IMR-90 (cell line): ENCODE measurements at regions not wholly inside any gene's neighbourhood (a gene's known extent, or its start where the extent isn't known, plus 50 kb on each side); places are given as distances from the start of the nearest gene placed in this dataset.

Source experiments
- ATAC-seq: fragments of 200-7000 bp; cut with Tn5 transposase; 2 replicates; pipeline ENCODE4 v1.9.1; 2020; ENCODE audit warnings: low read depth, mild to moderate bottlenecking, moderate library complexity
- BruUV-seq: library from RNA; stranded (reverse); fragments of 400-500 nt; replicated peaks from 2 replicates; lab custom pipeline; 2021; lab: Mats Ljungman, UMichigan
- CTCF ChIA-PET: fragments of 300-600 bp; formaldehyde crosslinking; extraction: SDS; loops from one replicate; lab custom pipeline; 2021; ENCODE audit warnings: antibody characterized with exemption; lab: Yijun Ruan, JAX
- POLR2A ChIA-PET: fragments of 300-600 bp; sonication (Branson Sonifier 250); formaldehyde crosslinking; loops from one replicate; lab custom pipeline; 2022; ENCODE audit warnings: antibody characterized with exemption; ENCODE audit not compliant: unreplicated experiment; lab: Charles Lee
- DNase-seq: peaks from one replicate; pipeline ENCODE4 v3.0.0; 2013
- H2AFZ ChIP-seq: replicated peaks from 2 replicates; pipeline ENCODE3; 2013; ENCODE audit warnings: low read length, mild to moderate bottlenecking; ENCODE audit not compliant: poor library complexity
- H2AK5ac ChIP-seq: 2 replicates; pipeline ENCODE4 v1.6.1; 2013; ENCODE audit warnings: low read depth, low read length, inconsistent platforms
- H2AK9ac ChIP-seq: replicated peaks from 2 replicates; pipeline ENCODE3; 2013; ENCODE audit warnings: mild to moderate bottlenecking, low read depth, low read length, moderate library complexity; ENCODE audit not compliant: poor library complexity
- H2BK120ac ChIP-seq: 2 replicates; pipeline ENCODE4 v1.6.1; 2013; ENCODE audit warnings: low read depth, low read length, inconsistent platforms
- H2BK15ac ChIP-seq: 3 replicates; pipeline ENCODE4 v1.6.1; 2013; ENCODE audit warnings: low read depth, low read length, inconsistent platforms
- H2BK20ac ChIP-seq: 2 replicates; pipeline ENCODE4 v1.6.1; 2013; ENCODE audit warnings: low read depth, mild to moderate bottlenecking, inconsistent platforms, low read length, moderate library complexity
- H2BK5ac ChIP-seq: 2 replicates; pipeline ENCODE4 v1.6.1; 2013; ENCODE audit warnings: mild to moderate bottlenecking, low read depth, low read length, inconsistent platforms; ENCODE audit not compliant: poor library complexity, severe bottlenecking
- H3K14ac ChIP-seq: replicated peaks from 2 replicates; pipeline ENCODE4 v1.6.1; 2013; ENCODE audit warnings: low read depth, low read length, inconsistent platforms
- H3K18ac ChIP-seq: 2 replicates; pipeline ENCODE4 v1.6.1; 2013; ENCODE audit warnings: low read depth, low read length, control low read depth
- H3K23ac ChIP-seq: 2 replicates; pipeline ENCODE4 v1.6.1; 2013; ENCODE audit warnings: low read depth, low read length, inconsistent platforms
- H3K27ac ChIP-seq: 2 replicates; pipeline ENCODE4 v1.5.1; 2013; ENCODE audit warnings: mild to moderate bottlenecking, control low read depth, low read length; ENCODE audit not compliant: insufficient read depth
- H3K27me3 ChIP-seq: 2 replicates; pipeline ENCODE4 v1.6.1; 2013; ENCODE audit warnings: low read length; ENCODE audit not compliant: control insufficient read depth, insufficient read depth
- H3K36me3 ChIP-seq: 2 replicates; pipeline ENCODE4 v1.6.1; 2013; ENCODE audit warnings: low read length, mixed read lengths; ENCODE audit not compliant: control insufficient read depth, insufficient read depth
- H3K4ac ChIP-seq: 2 replicates; pipeline ENCODE4 v1.6.1; 2013; ENCODE audit warnings: low read depth, low read length, inconsistent platforms
- H3K4me1 ChIP-seq: 2 replicates; pipeline ENCODE4 v1.6.1; 2013; ENCODE audit warnings: low read length, mixed read lengths; ENCODE audit not compliant: control insufficient read depth, insufficient read depth
- H3K4me2 ChIP-seq: 2 replicates; pipeline ENCODE4 v1.6.1; 2013; ENCODE audit warnings: low read depth, mild to moderate bottlenecking, control low read depth, low read length, moderate library complexity
- H3K4me3 ChIP-seq: 2 replicates; pipeline ENCODE4 v1.5.1; 2013; ENCODE audit warnings: low read depth, mild to moderate bottlenecking, control low read depth, low read length, moderate library complexity; ENCODE audit not compliant: insufficient read depth
- H3K56ac ChIP-seq: 2 replicates; pipeline ENCODE4 v1.6.1; 2013; ENCODE audit warnings: low read length, inconsistent platforms; ENCODE audit not compliant: insufficient read depth; ENCODE audit errors: extremely low read depth
- H3K79me1 ChIP-seq, 2 experiments: 2 replicates each; pipeline ENCODE4 v1.6.1; 2013; ENCODE audit warnings: low read length in 2 of 2, inconsistent platforms in 1 of 2, low read depth in 1 of 2
- H3K9ac ChIP-seq: 2 replicates; pipeline ENCODE4 v1.6.1; 2013; ENCODE audit warnings: low read depth, low read length, control low read depth
- H3K9me1 ChIP-seq: 2 replicates; pipeline ENCODE4 v1.6.1; 2013; ENCODE audit warnings: low read length, inconsistent platforms; ENCODE audit not compliant: insufficient read depth
- H3K9me3 ChIP-seq: 2 replicates; pipeline ENCODE4 v1.6.1; 2013; ENCODE audit warnings: low read length; ENCODE audit not compliant: control insufficient read depth, insufficient read depth
- H4K20me1 ChIP-seq: 2 replicates; pipeline ENCODE4 v1.6.1; 2013; ENCODE audit warnings: low read length, inconsistent platforms; ENCODE audit not compliant: insufficient read depth
- H4K5ac ChIP-seq: 2 replicates; pipeline ENCODE4 v1.6.1; 2013; ENCODE audit warnings: mild to moderate bottlenecking, low read depth, low read length, control low read depth
- H4K8ac ChIP-seq, 2 experiments: 2 replicates each; pipeline ENCODE4 v1.6.1; 2013; ENCODE audit warnings: low read depth in 2 of 2, low read length in 2 of 2, control low read depth in 1 of 2, inconsistent platforms in 1 of 2
- H4K91ac ChIP-seq: 2 replicates; pipeline ENCODE4 v1.6.1; 2013; ENCODE audit warnings: low read depth, low read length, inconsistent platforms; ENCODE audit not compliant: insufficient read depth
- CEBPB ChIP-seq: IDR thresholded peaks from 2 replicates; pipeline ENCODE4 v1.6.1; 2012; ENCODE audit warnings: low read depth, low read length, improper control_type of control experiment
- CHD1 ChIP-seq: IDR thresholded peaks from 2 replicates; pipeline ENCODE4 v1.6.1; 2012; ENCODE audit warnings: low read depth, low read length, improper control_type of control experiment
- ELK1 ChIP-seq: fragments of 150-350 bp; IDR thresholded peaks from 2 replicates; pipeline ENCODE4 v1.6.1; 2016; ENCODE audit warnings: low read depth, mild to moderate bottlenecking, low read length, moderate library complexity, borderline replicate concordance
- FOS ChIP-seq: fragments of 150-350 bp; IDR thresholded peaks from 2 replicates; pipeline ENCODE4 v1.6.1; 2016; ENCODE audit warnings: low read depth, low read length
- MAFK ChIP-seq: IDR thresholded peaks from 2 replicates; pipeline ENCODE4 v1.6.1; 2012; ENCODE audit warnings: low read depth, low read length, improper control_type of control experiment
- MAZ ChIP-seq: IDR thresholded peaks from 2 replicates; pipeline ENCODE4 v1.6.1; 2012; ENCODE audit warnings: low read depth, mild to moderate bottlenecking, low read length, improper control_type of control experiment, moderate library complexity, borderline replicate concordance
- MXI1 ChIP-seq: IDR thresholded peaks from 2 replicates; pipeline ENCODE4 v1.6.1; 2012; ENCODE audit warnings: low read depth, mild to moderate bottlenecking, low read length, moderate library complexity, borderline replicate concordance
- NFE2L2 ChIP-seq: fragments of 150-350 bp; IDR thresholded peaks from 2 replicates; pipeline ENCODE4 v1.6.1; 2016; ENCODE audit warnings: low read depth, mild to moderate bottlenecking, low read length
- POLR2A ChIP-seq: IDR thresholded peaks from 2 replicates; pipeline ENCODE4 v1.6.1; 2012; ENCODE audit warnings: mild to moderate bottlenecking, low read depth, low read length
- RAD21 ChIP-seq: IDR thresholded peaks from 2 replicates; pipeline ENCODE4 v1.6.1; 2012; ENCODE audit warnings: low read length, improper control_type of control experiment
- RFX5 ChIP-seq: IDR thresholded peaks from 2 replicates; pipeline ENCODE4 v1.8.0; 2012; ENCODE audit warnings: low read depth, mild to moderate bottlenecking, low read length, moderate library complexity
- SMC3 ChIP-seq: fragments of 150-350 bp; IDR thresholded peaks from 2 replicates; pipeline ENCODE4 v1.6.1; 2016; ENCODE audit warnings: low read depth, mild to moderate bottlenecking, antibody characterized with exemption, low read length, moderate library complexity
- WGBS, 2 experiments: methylation state at CpG; one replicate each; pipeline versions ENCODE4 v1.1.5 to v1.1.7; 2013; ENCODE audit warnings: missing lambda C conversion rate in 2 of 2; ENCODE audit not compliant: insufficient read length in 1 of 2; ENCODE audit errors: extremely low coverage in 2 of 2; 5-methylcytosine and 5-hydroxymethylcytosine counted together
- dilution Hi-C: fragments of 300-500 bp; cut with HindIII; formaldehyde crosslinking; loops from one replicate; pipeline ENCODE4 v1.14.3; 2018; ENCODE audit warnings: low sequenced_read_pairs; ENCODE audit not compliant: unreplicated experiment
- in situ Hi-C: fragments of 300-500 bp; cut with MboI; formaldehyde crosslinking; loops from 3 replicates; pipeline ENCODE4 v1.14.3; 2019; ENCODE audit warnings: low sequenced_read_pairs, inconsistent platforms, mixed read lengths
- intact Hi-C: fragments of 100-400 bp; cut with micrococcal nuclease; formaldehyde crosslinking; loops from 2 replicates; pipeline ENCODE4 v1.10.0; 2022
- TF ChIP-seq, protein P1 (sequence below): fragments of 150-350 bp; IDR thresholded peaks from 2 replicates; pipeline ENCODE4 v1.6.1; 2017; ENCODE audit warnings: mild to moderate bottlenecking, antibody characterized with exemption, low read length, low read depth

DNA sequence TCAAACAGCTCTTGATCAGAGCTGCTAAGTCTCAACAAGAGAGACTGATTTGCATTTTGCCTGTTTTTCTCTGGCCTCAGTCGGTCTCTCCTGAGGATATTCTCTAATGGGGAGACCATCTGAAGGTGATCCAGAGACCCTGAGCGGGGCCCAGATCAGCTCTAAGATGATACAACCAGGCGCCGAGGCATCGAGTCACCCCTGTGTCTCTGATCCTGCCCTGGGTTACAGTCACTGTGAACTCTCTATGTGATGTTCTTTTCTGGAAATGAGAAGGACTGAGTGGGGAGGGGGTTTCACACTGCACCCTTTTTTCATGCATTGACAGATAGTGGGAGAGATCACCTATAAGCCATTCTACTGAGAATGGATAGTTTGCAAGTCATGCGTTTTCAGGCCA lies 247.6 kb upstream of the PWP1 start:
- H2BK5ac ChIP-seq = no peak overlapping the region
- H2BK20ac ChIP-seq = no peak overlapping the region
- in situ Hi-C loops (no loop called here), intact Hi-C loops (no loop called here), dilution Hi-C loops (no loop called here)
- no peak overlapping the region for H4K5ac ChIP-seq
- TF ChIP-seq ELK1 (no peak), CEBPB (no peak), CHD1 (no peak), NFE2L2 (no peak), MAFK (no peak), RAD21 (no peak), SMC3 (no peak), MAZ (no peak), FOS (no peak), MXI1 (no peak), POLR2A (no peak), RFX5 (no peak)
- TF ChIP-seq, protein P1, sequence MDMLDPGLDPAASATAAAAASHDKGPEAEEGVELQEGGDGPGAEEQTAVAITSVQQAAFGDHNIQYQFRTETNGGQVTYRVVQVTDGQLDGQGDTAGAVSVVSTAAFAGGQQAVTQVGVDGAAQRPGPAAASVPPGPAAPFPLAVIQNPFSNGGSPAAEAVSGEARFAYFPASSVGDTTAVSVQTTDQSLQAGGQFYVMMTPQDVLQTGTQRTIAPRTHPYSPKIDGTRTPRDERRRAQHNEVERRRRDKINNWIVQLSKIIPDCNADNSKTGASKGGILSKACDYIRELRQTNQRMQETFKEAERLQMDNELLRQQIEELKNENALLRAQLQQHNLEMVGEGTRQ = no peak
- H2BK15ac ChIP-seq = no peak overlapping the region
- WGBS, 2 experiments = no CpG with 5 or more reads among the region's 6 CpGs
- no peak overlapping the region for H3K23ac ChIP-seq
- H3K36me3 ChIP-seq = no peaks in the 10 kb centered on the region
- no peaks in the 10 kb centered on the region for H3K79me1 ChIP-seq
- H3K4me3 ChIP-seq = no peak overlapping the region
- no TSS peak for BruUV-seq
- no peak overlapping the region for H2AFZ ChIP-seq
- H2AK9ac ChIP-seq = no peak overlapping the region
- no peak overlapping the region for H3K14ac ChIP-seq
- no peaks in the 10 kb centered on the region for H4K20me1 ChIP-seq
- peaks cover 7% of the 10 kb centered on the region for H3K9me1 ChIP-seq
- no peak overlapping the region for H2AK5ac ChIP-seq
- no peak overlapping the region for H3K56ac ChIP-seq
- no peak overlapping the region for H3K4me2 ChIP-seq
- H3K4me1 ChIP-seq = peaks cover 4% of the 10 kb centered on the region
- DNase-seq = no peak
- H3K27ac ChIP-seq = no peak overlapping the region
- H4K91ac ChIP-seq = no peak overlapping the region
- no peak overlapping the region for H3K4ac ChIP-seq
- no peak for ATAC-seq
- H2BK120ac ChIP-seq = no peak overlapping the region
- H3K18ac ChIP-seq = no peak overlapping the region
- H3K9me3 ChIP-seq = no peaks in the 10 kb centered on the region
- no peak overlapping the region for H4K8ac ChIP-seq
- no peaks in the 10 kb centered on the region for H3K27me3 ChIP-seq
- no peak overlapping the region for H3K9ac ChIP-seq
- ChIA-PET POLR2A (no interaction called here), CTCF (no interaction called here)
